H1 (cell line): ENCODE measurements at regions not wholly inside any gene's neighbourhood (a gene's known extent, or its start where the extent isn't known, plus 50 kb on each side); places are given as distances from the start of the nearest gene placed in this dataset.

Experiments
- CREB1 ChIP-seq: IDR thresholded peaks from 2 replicates; pipeline ENCODE4 v1.6.1; 2012; ENCODE audit warnings: inconsistent platforms
- EZH2 ChIP-seq: fragments of 200-600 bp; sonication (generic); IDR thresholded peaks from 2 replicates; pipeline ENCODE4 v1.7.1; 2012; ENCODE audit warnings: low read depth, mild to moderate bottlenecking, moderate library complexity, low read length, inconsistent platforms; ENCODE audit not compliant: severe bottlenecking
- RNF2 ChIP-seq: fragments of 200-900, 300-1000 bp; sonication (generic); IDR thresholded peaks from 2 replicates; pipeline ENCODE4 v1.7.1; 2016; ENCODE audit warnings: borderline replicate concordance, low read depth, mild to moderate bottlenecking, antibody characterized with exemption, low read length; ENCODE audit not compliant: poor library complexity, severe bottlenecking; ENCODE audit errors: missing control alignments
- TF ChIP-seq, protein P1 (sequence below), 3 experiments: IDR thresholded peaks; 1 replicate in 2 of 3; 2 replicates in 1 of 3; pipeline versions ENCODE4 v1.5.1 to v1.6.1; 2011; ENCODE audit warnings: low read length in 3 of 3, mild to moderate bottlenecking in 3 of 3, inconsistent platforms in 2 of 3, low read depth in 1 of 3, moderate library complexity in 1 of 3; ENCODE audit not compliant: insufficient read depth in 1 of 3; ENCODE audit errors: control extremely low read depth in 1 of 3

DNA sequence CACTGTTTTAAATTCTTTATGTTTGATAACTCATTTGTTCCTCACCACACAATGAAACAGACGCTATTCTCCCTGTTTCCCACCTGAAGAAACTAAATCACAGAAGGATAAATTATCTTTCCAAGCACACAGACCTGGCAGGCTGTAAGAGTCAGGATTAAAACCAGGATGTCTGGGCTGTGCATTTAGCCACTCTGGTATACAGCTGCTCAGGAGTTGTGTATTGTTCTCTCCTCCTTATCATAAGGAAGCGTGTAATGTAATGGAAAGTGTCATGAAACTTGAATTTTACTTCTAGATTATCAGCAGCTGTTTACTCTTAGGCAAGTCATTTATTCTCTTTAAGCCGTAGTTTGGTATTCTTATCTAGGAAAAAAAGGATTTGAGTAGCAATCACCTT is 154.8 kb upstream of the LRIG3 start:
- TF ChIP-seq, protein P1, sequence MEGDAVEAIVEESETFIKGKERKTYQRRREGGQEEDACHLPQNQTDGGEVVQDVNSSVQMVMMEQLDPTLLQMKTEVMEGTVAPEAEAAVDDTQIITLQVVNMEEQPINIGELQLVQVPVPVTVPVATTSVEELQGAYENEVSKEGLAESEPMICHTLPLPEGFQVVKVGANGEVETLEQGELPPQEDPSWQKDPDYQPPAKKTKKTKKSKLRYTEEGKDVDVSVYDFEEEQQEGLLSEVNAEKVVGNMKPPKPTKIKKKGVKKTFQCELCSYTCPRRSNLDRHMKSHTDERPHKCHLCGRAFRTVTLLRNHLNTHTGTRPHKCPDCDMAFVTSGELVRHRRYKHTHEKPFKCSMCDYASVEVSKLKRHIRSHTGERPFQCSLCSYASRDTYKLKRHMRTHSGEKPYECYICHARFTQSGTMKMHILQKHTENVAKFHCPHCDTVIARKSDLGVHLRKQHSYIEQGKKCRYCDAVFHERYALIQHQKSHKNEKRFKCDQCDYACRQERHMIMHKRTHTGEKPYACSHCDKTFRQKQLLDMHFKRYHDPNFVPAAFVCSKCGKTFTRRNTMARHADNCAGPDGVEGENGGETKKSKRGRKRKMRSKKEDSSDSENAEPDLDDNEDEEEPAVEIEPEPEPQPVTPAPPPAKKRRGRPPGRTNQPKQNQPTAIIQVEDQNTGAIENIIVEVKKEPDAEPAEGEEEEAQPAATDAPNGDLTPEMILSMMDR (IDR thresholded peaks at IDR 0.05; ENCODE audit: control extremely low read depth in 1 of 3, insufficient read depth in 1 of 3, low read depth in 1 of 3, low read length in 3 of 3), result no peak
- TF ChIP-seq RNF2 (no peak), CREB1 (no peak), EZH2 (no peak)
